Stimulated activated CD4-positive, alpha-beta T cell treated with anti-CD3 and anti-CD28 coated beads, Interleukin-12 subunit alpha, Interleukin-12 subunit beta, amount 100 ng/mL, for 24 hours (primary cell): ENCODE measurements at regions not wholly inside any gene's neighbourhood (a gene's known extent, or its start where the extent isn't known, plus 50 kb on each side); places are given as distances from the start of the nearest gene placed in this dataset.

Experiments used
- DNase-seq, 2 experiments: peaks; one replicate each; pipeline ENCODE4 v3.0.0-alpha.2; 2020; ENCODE audit warnings: low read depth in 2 of 2

DNA sequence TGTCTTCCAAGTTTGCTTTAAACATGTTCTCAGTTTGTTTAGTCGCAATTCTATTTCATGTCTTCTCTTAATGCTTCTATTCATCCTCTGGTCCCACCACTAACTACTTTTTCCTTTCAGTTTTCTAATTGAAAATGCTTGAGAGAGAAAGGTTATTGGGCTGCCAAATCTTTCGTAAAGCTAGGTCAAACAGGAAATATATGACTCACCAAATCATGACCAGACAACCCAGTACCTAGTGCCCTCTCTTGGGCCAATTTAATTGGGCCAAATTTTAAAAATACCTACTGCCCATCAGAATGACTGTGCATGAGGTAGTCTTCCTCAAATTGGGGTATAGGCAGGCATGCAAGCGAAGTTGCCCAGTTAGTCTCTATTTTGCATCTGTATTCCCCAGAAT, 295.4 kb upstream of the PBX1 start:
- DNase-seq, result no peak

DNA sequence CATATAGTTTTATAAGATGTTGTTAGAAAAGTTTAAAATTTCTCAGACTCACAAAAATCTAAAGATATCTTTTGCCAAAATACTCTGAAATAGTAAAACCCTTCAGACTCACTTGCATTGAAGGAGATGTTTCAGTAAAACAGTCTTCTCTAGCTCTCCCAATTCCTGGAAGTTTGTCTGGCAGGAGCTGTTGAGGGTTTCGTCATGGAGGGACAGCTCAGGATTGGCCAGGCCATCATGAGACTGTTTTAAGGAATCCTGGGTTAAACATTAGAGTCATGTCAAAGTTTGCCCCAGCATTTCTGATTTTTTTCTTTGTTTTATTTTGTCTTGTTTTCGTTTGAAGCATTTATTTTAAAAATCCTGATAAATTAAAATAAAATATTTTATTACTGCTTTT, 293.8 kb upstream of the PBX1 start:
- DNase-seq, result no peak

DNA sequence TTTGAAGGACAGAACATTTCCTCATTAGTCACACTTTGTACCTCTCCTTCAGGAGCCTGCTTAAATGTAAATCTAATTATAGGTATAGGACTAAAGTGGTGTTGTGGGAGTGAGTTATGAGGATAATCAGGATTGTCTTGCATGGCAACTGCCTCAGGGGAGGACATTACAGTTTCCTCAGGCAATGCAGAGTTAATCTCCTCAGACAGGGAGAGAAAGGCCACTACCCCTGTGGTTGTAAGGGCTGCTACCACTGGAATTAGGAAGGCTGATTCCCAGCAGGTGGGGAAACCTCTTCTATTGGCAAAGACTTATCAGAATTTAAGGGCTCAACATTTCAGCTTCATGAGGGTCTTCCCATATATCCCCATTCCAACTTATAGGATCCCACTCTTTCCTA, 286.8 kb upstream of the PBX1 start:
- DNase-seq, result no peak

DNA sequence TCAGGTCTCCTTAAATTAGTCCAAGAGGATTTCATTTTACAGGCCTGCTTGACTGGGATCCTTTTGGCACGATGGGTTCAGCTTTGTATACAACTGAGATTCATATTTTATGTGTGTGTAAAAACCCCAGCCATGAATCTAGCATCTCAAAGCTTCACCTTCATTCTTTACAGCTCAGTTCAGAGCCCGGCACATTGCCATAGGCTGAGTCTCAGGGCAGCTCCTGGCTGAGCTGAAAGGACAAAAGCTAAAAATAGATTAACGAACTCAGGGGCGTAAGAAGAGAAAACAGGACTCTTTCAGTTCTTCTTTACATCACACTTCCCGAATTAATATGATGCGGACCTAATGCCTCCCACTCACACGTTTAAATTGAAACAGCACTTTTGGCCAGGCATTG, 262.8 kb upstream of the PBX1 start:
- DNase-seq, result no peak

DNA sequence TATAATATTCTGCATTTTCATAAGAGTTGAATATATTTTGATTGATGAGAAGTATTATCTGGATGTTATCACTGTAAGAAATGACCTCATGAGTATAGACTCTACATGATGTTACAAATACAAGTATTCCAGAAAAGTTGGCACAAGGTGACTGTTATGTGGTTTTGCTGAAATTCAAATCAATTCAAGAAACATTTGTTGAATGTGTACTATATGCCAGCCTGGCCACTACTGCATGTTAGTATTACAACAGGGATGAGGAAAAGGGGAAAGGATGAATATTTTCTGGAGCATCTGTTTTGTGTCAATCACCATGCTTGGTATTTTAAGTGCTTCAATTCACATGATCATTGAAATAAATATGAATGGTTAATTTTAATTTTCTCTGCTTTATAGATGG, 250.9 kb upstream of the PBX1 start:
- no peak for DNase-seq

DNA sequence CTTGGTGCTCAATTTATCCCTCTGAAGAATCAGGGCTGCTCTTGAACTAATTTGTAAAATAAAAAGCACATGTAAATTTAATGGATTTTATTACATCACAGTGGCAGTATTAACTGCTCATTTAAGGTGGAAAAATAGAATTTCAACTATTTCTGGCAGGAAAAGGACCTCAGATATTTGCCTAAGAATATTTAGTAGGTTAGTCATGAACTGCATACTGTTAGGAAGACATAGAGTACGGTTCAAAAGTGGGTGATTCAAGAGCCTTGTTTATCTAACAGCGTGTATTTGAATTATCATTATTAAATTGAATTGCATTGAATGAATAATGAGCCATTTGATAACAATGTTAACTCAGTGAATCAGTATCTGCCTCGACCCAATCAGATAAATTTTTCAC, 248.8 kb upstream of the PBX1 start:
- no peak for DNase-seq

DNA sequence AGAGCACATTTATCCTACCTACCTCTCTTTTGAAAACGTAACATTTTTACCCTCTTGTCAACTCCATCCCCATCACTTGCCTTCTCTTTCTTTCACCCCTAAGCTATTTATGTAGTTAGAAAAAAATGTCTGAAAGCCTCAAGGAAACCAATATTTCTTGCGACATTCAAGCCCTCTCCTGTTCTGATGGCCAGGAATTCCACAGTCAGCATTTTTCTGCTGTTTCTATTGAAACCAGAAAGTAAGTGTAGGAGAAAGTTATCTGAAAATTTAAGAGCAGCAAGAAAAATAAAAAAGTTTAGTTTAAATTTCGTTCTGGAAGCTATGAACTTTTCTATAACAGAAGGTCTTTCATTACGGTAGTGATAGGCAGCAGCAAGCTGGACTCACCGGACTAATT, 247.6 kb upstream of the PBX1 start:
- DNase-seq, result no peak

DNA sequence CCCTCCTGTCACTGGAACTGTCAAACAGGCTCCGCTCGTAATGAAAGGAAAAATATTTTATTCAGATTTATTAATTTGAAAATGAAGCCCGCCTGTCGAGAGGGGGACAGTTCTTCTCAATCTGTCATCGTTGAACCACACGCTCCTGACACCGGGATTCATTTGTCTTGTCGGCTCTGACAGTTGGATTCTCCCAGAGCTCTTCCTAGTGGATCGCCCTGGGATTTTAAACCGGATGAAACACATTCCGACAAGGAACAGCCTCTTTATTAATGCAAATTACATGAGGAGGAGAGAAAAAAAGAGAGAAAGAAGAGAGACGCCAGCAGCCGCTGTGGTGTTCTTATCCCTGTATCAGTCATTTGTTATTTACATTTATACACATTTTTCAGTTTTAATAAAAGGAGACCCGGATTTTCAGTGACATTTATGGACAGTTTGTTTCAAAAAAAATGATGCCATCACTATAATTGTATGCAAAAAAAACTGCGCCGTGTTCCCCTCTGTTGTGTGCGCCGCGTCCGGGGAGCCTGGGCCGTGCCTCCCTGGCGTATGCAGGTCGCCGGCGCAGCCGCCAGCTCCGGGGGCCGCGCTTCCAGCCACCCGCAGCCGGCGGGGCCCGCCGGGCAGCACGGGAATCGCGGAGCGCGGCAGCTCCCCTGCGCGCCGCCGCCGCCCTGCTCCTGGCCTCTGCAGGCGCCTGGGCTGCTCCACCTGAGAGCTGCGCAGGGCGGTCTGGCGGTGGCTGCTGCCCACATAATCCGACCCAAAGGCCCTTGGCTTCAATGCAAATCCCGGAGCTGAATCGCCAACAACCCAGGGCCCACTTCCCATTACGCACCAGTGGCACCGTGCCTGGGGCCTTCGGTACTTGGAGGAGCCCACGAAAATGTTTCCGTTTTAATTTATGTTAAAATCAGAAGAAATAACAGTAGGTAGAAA, 237.9 kb upstream of the PBX1 start:
- DNase-seq, result no peak

DNA sequence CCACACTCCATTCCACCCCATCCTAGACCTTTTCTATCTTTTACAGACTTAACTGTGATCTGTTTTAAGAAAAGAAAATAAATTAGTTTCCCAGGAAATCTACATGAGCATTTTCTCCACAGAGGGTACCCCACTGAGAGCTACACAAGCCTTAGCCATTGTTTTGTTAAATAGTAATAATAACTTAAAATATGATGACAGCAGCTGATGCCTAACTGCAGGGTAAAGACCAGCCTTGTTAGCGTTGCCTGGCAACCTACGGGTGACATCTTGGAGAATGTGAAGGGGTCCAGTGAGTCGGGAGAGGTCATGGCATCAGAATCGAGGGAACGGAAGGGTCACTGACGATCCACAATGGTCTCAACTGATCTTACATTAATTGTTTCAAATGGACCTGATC, 233.2 kb upstream of the PBX1 start:
- no peak for DNase-seq

DNA sequence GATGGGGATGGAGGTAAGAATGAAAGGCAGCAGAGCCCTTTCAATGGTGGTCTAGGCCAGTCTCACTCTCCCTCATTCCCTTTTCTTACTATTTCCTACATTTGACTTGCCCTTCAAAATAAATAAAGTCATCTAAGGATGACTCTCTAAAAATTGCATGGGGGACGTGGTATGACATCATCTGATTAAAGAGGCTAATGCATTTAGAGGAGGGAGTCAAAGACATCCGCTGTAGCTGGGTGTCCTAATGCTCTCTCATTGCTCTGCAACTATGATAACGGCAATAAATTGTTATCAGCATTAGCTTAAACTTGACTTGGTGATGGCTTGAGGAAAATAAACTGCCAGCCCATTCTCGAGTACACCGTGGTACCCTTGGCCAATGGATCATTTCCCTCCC, 225.6 kb upstream of the PBX1 start:
- no peak for DNase-seq

DNA sequence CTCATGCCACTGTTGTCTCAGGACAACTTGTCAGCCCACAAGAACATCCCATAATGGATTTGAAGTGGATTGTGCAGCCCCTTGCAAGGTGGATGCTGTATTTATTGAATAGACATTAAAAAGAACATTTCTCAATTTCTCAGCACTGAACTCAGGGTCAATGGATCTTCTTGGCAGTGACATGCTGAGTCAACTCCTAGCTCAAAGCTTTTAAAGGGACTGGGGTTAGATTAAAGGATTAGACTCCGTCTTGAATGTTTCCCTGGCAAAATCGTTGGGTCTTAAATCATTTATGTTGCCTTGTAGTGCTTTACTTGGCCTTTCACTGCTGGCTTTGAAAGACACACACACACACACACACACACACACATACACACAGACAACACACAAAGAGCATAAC, 221.6 kb upstream of the PBX1 start:
- DNase-seq, result no peak

DNA sequence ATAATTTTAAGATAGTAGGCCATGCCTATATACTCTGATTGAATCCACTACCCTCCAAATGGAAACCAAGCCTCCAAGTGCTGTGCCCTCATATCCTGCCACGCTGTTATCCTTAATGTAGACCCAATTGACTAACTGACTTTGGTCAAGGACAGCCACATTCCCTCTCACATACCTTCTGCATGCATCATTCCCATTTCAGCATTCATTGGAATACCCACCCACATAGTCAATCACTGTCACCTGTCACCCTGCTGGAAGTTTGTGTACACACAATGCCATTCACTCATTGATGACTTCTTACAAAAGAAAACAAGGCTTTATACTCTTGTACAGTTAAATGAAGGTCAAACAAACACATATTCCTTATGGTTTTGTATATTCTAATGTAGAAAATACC, 221.1 kb upstream of the PBX1 start:
- DNase-seq, result no peak

DNA sequence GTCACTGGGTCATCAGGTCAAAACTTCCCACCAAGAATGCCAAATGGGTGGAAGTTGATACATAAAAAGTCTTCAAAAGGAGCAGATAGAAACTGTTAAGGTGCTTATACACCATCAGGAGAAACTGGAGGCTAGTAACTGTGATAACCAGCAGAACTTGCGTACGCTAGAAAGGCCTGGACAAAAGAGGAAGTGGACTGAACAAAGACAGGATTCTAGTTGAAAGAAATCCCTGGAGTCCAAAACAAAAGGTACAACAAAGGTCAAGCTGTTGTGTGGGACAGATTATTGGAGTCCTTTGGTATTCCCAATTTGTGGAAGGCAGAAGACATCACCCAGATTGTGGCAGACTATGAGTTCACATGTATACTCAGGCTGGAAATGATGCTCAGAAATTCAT, 215.8 kb upstream of the PBX1 start:
- no peak for DNase-seq

DNA sequence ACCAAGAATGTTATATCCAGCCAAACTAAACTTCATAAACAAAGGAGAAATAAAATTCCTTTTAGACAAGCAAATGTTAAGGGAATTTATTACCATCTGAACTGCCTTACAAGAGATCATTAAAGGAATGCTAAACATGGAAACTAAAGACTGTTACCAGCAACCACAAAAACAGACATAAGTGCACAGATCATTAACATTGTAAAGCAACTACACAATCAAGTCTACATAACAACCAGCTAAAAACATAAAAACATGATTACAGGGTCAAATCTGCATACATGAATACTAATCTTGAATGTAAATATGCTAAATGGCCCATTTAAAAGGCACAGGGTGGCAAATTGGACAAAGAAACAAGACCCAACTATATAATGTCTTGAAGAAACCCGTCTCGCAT, 211.0 kb upstream of the PBX1 start:
- DNase-seq, result no peak

DNA sequence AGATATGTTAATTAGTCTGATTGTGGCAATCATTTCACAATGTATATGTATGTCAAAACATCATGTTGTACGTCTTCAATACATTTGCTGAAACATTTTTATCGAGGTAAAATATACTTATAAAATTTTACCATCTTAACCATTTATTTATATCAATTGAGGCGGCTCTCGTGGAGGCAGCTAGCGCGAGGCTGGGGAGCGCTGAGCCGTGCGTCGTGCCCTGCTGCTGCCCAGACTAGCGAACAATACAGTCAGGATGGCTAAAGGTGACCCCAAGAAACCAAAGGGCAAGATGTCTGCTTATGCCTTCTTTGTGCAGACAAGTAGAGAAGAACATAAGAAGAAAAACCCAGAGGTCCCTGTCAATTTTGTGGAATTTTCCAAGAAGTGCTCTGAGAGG, 202.5 kb upstream of the PBX1 start:
- no peak for DNase-seq

DNA sequence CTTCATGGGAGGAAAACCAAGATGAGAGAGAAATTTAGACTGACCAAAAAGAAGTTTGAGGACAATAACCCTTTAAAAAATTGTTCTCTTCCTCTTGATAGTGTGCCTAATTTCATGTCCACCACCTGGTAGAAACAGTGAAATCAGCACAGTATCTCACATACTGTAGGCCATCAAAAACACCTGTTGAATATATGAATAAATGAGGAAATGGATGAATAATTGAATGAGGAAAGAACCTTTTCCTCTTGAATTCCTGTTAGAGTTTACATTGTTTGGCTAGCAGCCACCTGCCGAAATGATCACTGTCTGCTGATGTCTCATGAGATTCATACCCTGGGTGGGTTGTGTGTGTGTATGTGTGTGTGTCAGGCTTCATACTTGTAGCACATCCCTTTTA, 198.7 kb upstream of the PBX1 start:
- no peak for DNase-seq

DNA sequence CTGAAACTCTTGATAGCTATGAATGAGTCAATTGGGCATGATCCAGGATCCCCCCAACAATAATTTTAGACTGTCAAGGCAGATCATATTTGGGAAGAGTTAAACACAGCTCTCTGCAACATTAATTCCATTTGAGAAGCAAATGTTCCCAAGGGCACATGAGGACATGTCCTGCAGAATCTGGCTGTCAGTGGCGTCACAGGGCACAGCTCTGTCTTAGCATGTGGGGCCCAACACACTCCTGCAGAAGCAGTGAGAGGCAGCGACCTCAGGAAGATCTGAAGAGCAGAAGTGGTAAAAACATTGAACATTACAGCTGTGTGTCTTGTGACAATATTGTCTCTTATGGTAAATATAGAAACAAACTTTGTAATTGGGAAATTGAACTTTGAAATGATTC, 197.1 kb upstream of the PBX1 start:
- DNase-seq, result no peak

DNA sequence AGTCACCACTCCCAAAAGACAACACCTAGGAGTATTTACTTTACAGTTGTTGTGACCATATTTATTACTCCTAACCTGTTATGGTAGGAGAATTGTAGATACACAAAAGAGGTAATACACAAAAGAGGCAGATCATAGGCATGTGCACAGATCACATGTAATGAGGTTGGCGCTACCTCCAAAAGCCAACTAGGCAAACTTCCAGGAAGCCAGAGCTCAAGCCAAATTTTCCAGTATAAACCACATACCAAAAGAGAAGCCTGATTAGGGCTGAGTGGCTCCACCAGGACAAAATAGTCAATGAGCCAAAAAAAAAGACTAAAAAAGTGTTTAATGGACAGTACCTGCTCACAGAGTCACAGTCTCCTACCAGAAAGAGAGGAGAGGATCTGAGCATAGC, 195.0 kb upstream of the PBX1 start:
- DNase-seq, result no peak

DNA sequence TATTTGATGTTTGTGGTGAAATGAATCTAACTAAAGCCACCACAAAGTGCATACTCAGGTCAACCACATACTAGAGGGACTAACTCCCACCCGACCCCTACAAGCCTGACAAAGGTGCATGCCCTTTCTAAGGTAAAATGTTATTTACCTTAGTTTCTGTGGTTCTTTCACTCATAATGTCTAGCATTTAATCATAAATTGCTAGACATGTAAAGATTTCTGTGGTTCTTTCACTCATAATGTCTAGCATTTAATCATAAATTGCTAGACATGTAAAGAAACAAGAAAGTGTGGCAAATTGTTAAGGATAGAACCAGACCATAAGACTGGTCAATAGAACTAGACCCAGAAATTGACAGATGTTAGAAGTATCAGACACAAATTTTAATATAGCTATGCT, 193.0 kb upstream of the PBX1 start:
- DNase-seq, result no peak

DNA sequence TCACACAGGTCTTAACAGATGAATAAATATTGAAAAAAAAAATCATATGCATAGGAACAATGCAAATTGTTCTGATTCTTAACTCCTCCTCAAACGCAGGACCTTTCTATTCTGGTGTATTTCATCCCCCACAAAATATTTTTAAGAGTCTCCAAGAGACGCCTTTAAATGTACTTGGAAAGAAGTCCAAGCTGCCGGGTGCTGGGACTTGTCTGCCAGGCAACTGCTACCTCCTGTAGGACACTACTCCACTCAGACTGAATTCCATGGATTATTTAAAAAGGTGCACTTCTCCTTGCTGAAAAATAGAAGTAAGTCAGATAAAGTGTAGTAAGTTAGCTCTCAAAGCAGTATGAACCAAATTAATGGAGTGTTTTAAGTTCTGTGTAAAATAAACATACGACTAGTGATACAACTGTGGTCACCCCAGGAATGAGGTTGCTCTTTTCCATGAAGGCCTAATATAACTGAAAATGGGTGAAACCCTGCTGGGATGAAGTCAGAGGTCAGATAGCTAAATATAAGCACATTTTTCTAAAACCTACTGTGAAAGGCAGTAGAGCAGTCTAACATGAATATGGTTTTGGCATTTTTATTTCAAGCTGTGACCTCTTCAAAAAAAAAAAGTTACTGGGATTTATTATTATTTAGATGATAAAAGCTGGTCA, 189.2 kb upstream of the PBX1 start:
- no peak for DNase-seq

DNA sequence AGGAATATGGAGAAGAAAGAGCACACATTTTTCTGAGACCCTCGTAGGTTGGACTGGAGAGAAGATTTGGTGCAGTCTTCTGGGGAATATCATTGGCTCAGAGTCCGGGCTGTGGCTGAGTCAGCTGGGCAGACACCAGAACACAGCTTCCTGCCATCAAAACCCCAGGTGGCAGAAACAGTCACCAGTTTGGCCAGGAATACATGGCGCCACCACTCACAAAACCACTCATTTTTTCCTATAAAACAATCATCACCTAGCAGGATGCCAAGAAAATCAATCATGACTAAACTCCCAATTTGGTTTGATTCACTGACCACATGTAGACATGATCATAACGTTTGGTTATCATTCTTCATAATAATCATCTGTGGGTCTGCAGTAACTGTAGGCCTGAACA, 178.1 kb upstream of the PBX1 start:
- no peak for DNase-seq

DNA sequence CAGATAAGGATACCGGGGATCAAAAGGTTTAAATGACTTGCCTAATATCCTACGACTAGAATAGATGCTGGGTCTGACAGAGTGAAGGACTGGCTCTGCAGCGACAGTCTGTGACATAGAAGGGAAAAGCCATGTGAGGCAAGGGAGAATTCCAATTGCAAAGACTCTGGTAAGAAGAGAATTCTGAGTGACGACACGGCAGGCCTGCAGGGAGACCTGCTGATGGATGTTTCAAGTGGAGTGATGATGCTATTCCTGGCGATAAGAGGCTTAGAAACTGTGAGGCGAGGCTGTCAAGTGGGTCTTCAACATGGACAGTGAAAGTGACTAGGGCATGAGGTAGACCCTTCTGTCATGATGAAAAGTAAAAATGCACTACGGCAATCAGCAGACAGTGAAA, 176.6 kb upstream of the PBX1 start:
- DNase-seq, result no peak

DNA sequence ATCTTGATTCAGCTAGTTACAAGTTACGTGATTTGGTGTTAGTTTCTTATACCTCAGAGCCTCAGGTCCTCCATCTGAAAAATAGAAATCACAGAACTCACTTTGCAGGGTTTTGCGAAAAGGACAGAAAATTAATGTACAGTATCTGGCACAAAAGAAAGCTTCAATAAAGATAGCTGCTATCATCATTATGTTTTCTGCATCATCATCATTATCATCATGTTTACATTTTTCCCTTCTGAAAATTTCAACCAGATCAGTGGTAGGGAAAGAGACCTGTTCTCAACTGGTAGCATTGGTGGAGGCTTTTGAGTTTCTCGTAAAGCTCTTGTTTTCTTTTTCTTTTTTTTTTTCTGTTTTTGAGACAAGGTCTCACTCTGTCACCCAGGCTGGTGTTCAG, 174.7 kb upstream of the PBX1 start:
- DNase-seq, result no peak
